HCT116 (cell line): ENCODE measurements at regions not wholly inside any gene's neighbourhood (a gene's known extent, or its start where the extent isn't known, plus 50 kb on each side); places are given as distances from the start of the nearest gene placed in this dataset.

Experiments
- ATAC-seq: fragments of 200-7000 bp; cut with Tn5 transposase; 2 replicates; pipeline ENCODE4 v1.9.1; 2020; ENCODE audit warnings: mild to moderate bottlenecking, moderate library complexity
- BruUV-seq: library from RNA; stranded (reverse); fragments of 400-500 nt; replicated peaks from 2 replicates; lab custom pipeline; 2021; lab: Mats Ljungman, UMichigan
- CTCF ChIA-PET: fragments of 300-600 bp; sonication (Branson Sonifier 250); formaldehyde crosslinking; loops from one replicate; lab custom pipeline; 2021; ENCODE audit warnings: antibody characterized with exemption; lab: Charles Lee
- POLR2A ChIA-PET: fragments of 300-600, 350-600 bp; sonication (Branson Sonifier 250); formaldehyde crosslinking; loops from one replicate; lab custom pipeline; 2021; ENCODE audit warnings: antibody characterized with exemption; lab: Charles Lee
- RAD21 ChIA-PET, 2 experiments: fragments of 300-600 bp; sonication (Branson Sonifier 250); formaldehyde crosslinking; loops; one replicate each; lab custom pipeline; 2023; ENCODE audit warnings: low total read pairs in 2 of 2; ENCODE audit not compliant: uncharacterized antibody in 2 of 2, unreplicated experiment in 2 of 2, low non-redundant PET in 1 of 2; lab: Charles Lee
- DNase-seq: peaks from one replicate; pipeline ENCODE4 v3.0.0-alpha.2; 2010; ENCODE audit warnings: low read depth, low spot score
- H2AFZ ChIP-seq: fragments of 200-600 bp; shearing (Covaris generic), sonication (generic); 2 replicates; pipeline ENCODE4 v1.6.1; 2017; ENCODE audit warnings: low read depth, mixed run types, mixed read lengths, antibody characterized with exemption, low read length; ENCODE audit not compliant: poor library complexity, severe bottlenecking
- H3K27ac ChIP-seq: 2 replicates; pipeline ENCODE4 v1.5.1; 2012; ENCODE audit warnings: low read depth, low read length
- H3K27me3 ChIP-seq: fragments of 200-600 bp; sonication (generic); 2 replicates; pipeline ENCODE4 v1.6.1; 2016; ENCODE audit warnings: mixed run types, low read length, mixed read lengths; ENCODE audit not compliant: insufficient read depth
- H3K36me3 ChIP-seq, 2 experiments: fragments of 200-500 bp in 1 of 2; fragments of 200-600 bp in 1 of 2; sonication (Bioruptor generic) in 1 of 2; sonication (generic) in 1 of 2; 2 replicates each; pipeline versions ENCODE4 v1.5.1 to v1.6.1; 2014 to 2016; ENCODE audit warnings: low read length in 2 of 2, inconsistent platforms in 1 of 2, mixed read lengths in 1 of 2, mixed run types in 1 of 2; ENCODE audit not compliant: insufficient read depth in 2 of 2, control insufficient read depth in 1 of 2
- H3K4me1 ChIP-seq, 2 experiments: fragments of 200-600 bp in 1 of 2; sonication (generic) in 1 of 2; 2 replicates each; pipeline versions ENCODE4 v1.5.1 to v1.6.1; 2012 to 2017; ENCODE audit warnings: low read length in 2 of 2, inconsistent platforms in 1 of 2, mild to moderate bottlenecking in 1 of 2, mixed read lengths in 1 of 2, mixed run types in 1 of 2, moderate library complexity in 1 of 2; ENCODE audit not compliant: insufficient read depth in 2 of 2, control insufficient read depth in 1 of 2
- H3K4me2 ChIP-seq: fragments of 200-600 bp; sonication (generic); 2 replicates; pipeline ENCODE4 v1.6.1; 2017; ENCODE audit warnings: mixed run types, low read length, mixed read lengths
- H3K4me3 ChIP-seq, 2 experiments: fragments of 200-600 bp in 1 of 2; sonication (generic) in 1 of 2; replicated peaks in 1 of 2; 2 replicates each; pipeline ENCODE4 v1.5.1; 2011 to 2016; ENCODE audit warnings: low read length in 2 of 2, control low read depth in 1 of 2, low read depth in 1 of 2, mild to moderate bottlenecking in 1 of 2, mixed read lengths in 1 of 2, mixed run types in 1 of 2
- H3K79me2 ChIP-seq: fragments of 200-600 bp; sonication (generic); 2 replicates; pipeline ENCODE4 v1.6.1; 2017; ENCODE audit warnings: mild to moderate bottlenecking, mixed run types, low read length, moderate library complexity, mixed read lengths; ENCODE audit not compliant: insufficient read depth
- H3K9ac ChIP-seq: fragments of 200-600 bp; sonication (generic); 2 replicates; pipeline ENCODE4 v1.6.1; 2016; ENCODE audit warnings: low read length, mixed read lengths
- H3K9me2 ChIP-seq: fragments of 200-600 bp; sonication (generic), shearing (Covaris generic); 2 replicates; pipeline ENCODE4 v1.6.1; 2017; ENCODE audit warnings: mixed run types, mild to moderate bottlenecking, moderate library complexity; ENCODE audit not compliant: insufficient read depth
- H3K9me3 ChIP-seq, 2 experiments: fragments of 200-500 bp in 1 of 2; fragments of 200-600 bp in 1 of 2; sonication (Bioruptor generic) in 1 of 2; sonication (generic) in 1 of 2; 2 replicates each; pipeline ENCODE4 v1.6.1; 2014 to 2017; ENCODE audit warnings: low read length in 2 of 2, mixed read lengths in 2 of 2, inconsistent platforms in 1 of 2, low read depth in 1 of 2, mild to moderate bottlenecking in 1 of 2, mixed run types in 1 of 2, moderate library complexity in 1 of 2; ENCODE audit not compliant: control insufficient read depth in 1 of 2, insufficient read depth in 1 of 2
- H4K20me1 ChIP-seq: fragments of 200-600 bp; sonication (generic), shearing (Covaris generic); 2 replicates; pipeline ENCODE4 v1.6.1; 2017; ENCODE audit warnings: mixed run types, mild to moderate bottlenecking, moderate library complexity; ENCODE audit not compliant: insufficient read depth
- ATF3 ChIP-seq: IDR thresholded peaks from 2 replicates; pipeline ENCODE4 v1.6.1; 2012
- CBX3 ChIP-seq: IDR thresholded peaks from 2 replicates; pipeline ENCODE4 v1.6.1; 2012; ENCODE audit warnings: low read depth
- CEBPB ChIP-seq: IDR thresholded peaks from 2 replicates; pipeline ENCODE4 v1.6.1; 2012; ENCODE audit warnings: low read depth
- EGR1 ChIP-seq: IDR thresholded peaks from 2 replicates; pipeline ENCODE4 v1.6.1; 2012; ENCODE audit warnings: low read depth
- FOSL1 ChIP-seq: IDR thresholded peaks from 2 replicates; pipeline ENCODE4 v1.6.1; 2012; ENCODE audit warnings: low read depth
- JUND ChIP-seq: IDR thresholded peaks from 2 replicates; pipeline ENCODE4 v1.6.1; 2012
- MAX ChIP-seq: IDR thresholded peaks from 2 replicates; pipeline ENCODE4 v1.6.1; 2012
- POLR2A ChIP-seq: IDR thresholded peaks from 2 replicates; pipeline ENCODE4 v1.7.0; 2011; ENCODE audit warnings: borderline replicate concordance; ENCODE audit not compliant: insufficient read depth, insufficient read length; ENCODE audit errors: extremely low read depth
- POLR2AphosphoS5 ChIP-seq: IDR thresholded peaks from 2 replicates; pipeline ENCODE4 v1.6.1; 2011; ENCODE audit warnings: mild to moderate bottlenecking, low read depth, low read length, moderate library complexity
- RAD21 ChIP-seq: IDR thresholded peaks from 2 replicates; pipeline ENCODE4 v1.6.1; 2012; ENCODE audit warnings: low read depth, mild to moderate bottlenecking
- SRF ChIP-seq: IDR thresholded peaks from 2 replicates; pipeline ENCODE4 v1.6.1; 2012; ENCODE audit warnings: low read depth
- TCF7L2 ChIP-seq: IDR thresholded peaks from 2 replicates; pipeline ENCODE4 v1.7.0; 2011; ENCODE audit warnings: borderline replicate concordance, inconsistent platforms; ENCODE audit not compliant: insufficient read depth, insufficient read length; ENCODE audit errors: extremely low read depth
- YY1 ChIP-seq: IDR thresholded peaks from 2 replicates; pipeline ENCODE4 v1.6.1; 2011; ENCODE audit warnings: low read length, low read depth, moderate library complexity, mild to moderate bottlenecking; ENCODE audit not compliant: insufficient replicate concordance; ENCODE audit errors: extremely low read depth
- ZBTB33 ChIP-seq: IDR thresholded peaks from 2 replicates; pipeline ENCODE4 v1.6.1; 2011; ENCODE audit warnings: mild to moderate bottlenecking, low read length, moderate library complexity; ENCODE audit not compliant: insufficient replicate concordance; ENCODE audit errors: extremely low read depth
- ZFX ChIP-seq: fragments of 450-650 bp; IDR thresholded peaks from 2 replicates; pipeline ENCODE4 v1.6.1; 2017
- ZNF274 ChIP-seq: fragments of 200-500 bp; sonication (Bioruptor generic); IDR thresholded peaks from 2 replicates; pipeline ENCODE4 v1.6.1; 2014; ENCODE audit warnings: mild to moderate bottlenecking, low read depth, low read length, inconsistent platforms
- intact Hi-C: fragments of 100-400 bp; cut with micrococcal nuclease; formaldehyde crosslinking; loops from 2 replicates; pipeline ENCODE4 v1.10.0; 2022

GRCh38 chr20:60465439-60465838 lies 507.2 kb downstream of the CDH26 start:
- ATAC-seq (no peak), DNase-seq (no peak)
- no TSS peak for BruUV-seq
- Histone ChIP-seq H3K4me3 (no peak overlapping the region), H3K4me1 (no peaks in the 10 kb centered on the region), H3K27me3 (no peaks in the 10 kb centered on the region), H4K20me1 (no peaks in the 10 kb centered on the region), H3K36me3 (no peaks in the 10 kb centered on the region), H3K9me2 (no peaks in the 10 kb centered on the region), H3K27ac (no peak overlapping the region), H3K9me3 (peaks cover 13 to 18% of the 10 kb centered on the region in 2 experiments; a peak in 3 of 4 replicates), H3K9ac (no peak overlapping the region), H3K4me2 (no peak overlapping the region), H3K79me2 (no peaks in the 10 kb centered on the region), H2AFZ (no peak overlapping the region)
- RAD21 ChIA-PET, result no interaction called here
- TF ChIP-seq ZFX (no peak), ATF3 (no peak), RAD21 (no peak), YY1 (no peak), JUND (no peak), CBX3 (no peak), MAX (no peak), EGR1 (no peak), ZNF274 (no peak), FOSL1 (no peak), TCF7L2 (no peak), CEBPB (no peak), POLR2AphosphoS5 (no peak), ZBTB33 (no peak), SRF (no peak), POLR2A (no peak)
- intact Hi-C loops, result no loop called here
- CTCF ChIA-PET, result no interaction called here
- POLR2A ChIA-PET, result no interaction called here
